HG03469 (cell line): ENCODE measurements at regions not wholly inside any gene's neighbourhood (a gene's known extent, or its start where the extent isn't known, plus 50 kb on each side); places are given as distances from the start of the nearest gene placed in this dataset.
"Not testable (repeated sequence)": the region's sequence is repeated elsewhere in the genome, so short reads cannot be mapped to it uniquely, and the experiment has no call there.

Experiments
- ATAC-seq: cut with Tn5 transposase; IDR thresholded peaks from one replicate; pipeline ENCODE4 v1.9.1; 2021; ENCODE audit warnings: mild to moderate bottlenecking, moderate library complexity, moderate number of reproducible peaks; ENCODE audit not compliant: unreplicated experiment

- no peak for ATAC-seq
Measured at GRCh38 chr2:201568217-201568820, 75.0 kb downstream of the TMEM237 start.

GRCh38 chr2:201559067-201559710 is 84.1 kb downstream of the TMEM237 start:
- no peak for ATAC-seq

GRCh38 chr2:201558665-201559064 is 84.6 kb downstream of the TMEM237 start:
- no peak for ATAC-seq

GRCh38 chr2:201558232-201558631 is 85.1 kb downstream of the TMEM237 start:
- no peak for ATAC-seq

- ATAC-seq = no peak
Measured at GRCh38 chr2:201551901-201552300, 91.4 kb downstream of the TMEM237 start.

GRCh38 chr2:201546576-201546975 is 95.0 kb downstream of the STRADB start:
- ATAC-seq = no peak

GRCh38 chr2:201542291-201542690 is 90.8 kb downstream of the STRADB start:
- no peak for ATAC-seq

GRCh38 chr2:201539271-201539670 is 87.7 kb downstream of the STRADB start:
- ATAC-seq = not testable (repeated sequence)

GRCh38 chr2:201538025-201538424 is 86.5 kb downstream of the STRADB start:
- no peak for ATAC-seq

- no peak for ATAC-seq
Measured at GRCh38 chr2:201536754-201537153, 85.2 kb downstream of the STRADB start.

GRCh38 chr2:201536046-201536445 is 84.5 kb downstream of the STRADB start:
- ATAC-seq = no peak

GRCh38 chr2:201532686-201533304 is 81.3 kb downstream of the STRADB start:
- peak; percentile 95 for ATAC-seq
